K562 (cell line): ENCODE measurements at regions not wholly inside any gene's neighbourhood (a gene's known extent, or its start where the extent isn't known, plus 50 kb on each side); places are given as distances from the start of the nearest gene placed in this dataset.

Source experiments
- CBFB ChIP-seq: sonication (generic); formaldehyde crosslinking; IDR thresholded peaks from 2 replicates; pipeline ENCODE4 v1.4.0; 2020; ENCODE audit warnings: mild to moderate bottlenecking, missing genetic modification reagents
- HNRNPLL ChIP-seq: fragments of 200-400 bp; formaldehyde crosslinking; IDR thresholded peaks from 2 replicates; pipeline ENCODE4 v1.6.1; 2017; ENCODE audit warnings: low read length, low read depth, mild to moderate bottlenecking; ENCODE audit not compliant: poor library complexity, severe bottlenecking
- KDM1A ChIP-seq, 2 experiments: fragments of 450-650 bp; IDR thresholded peaks; 2 replicates each; pipeline ENCODE4 v1.6.1; 2016; ENCODE audit warnings: mild to moderate bottlenecking in 2 of 2
- MCM3 ChIP-seq: fragments of 450-650 bp; IDR thresholded peaks from 2 replicates; pipeline ENCODE4 v1.6.1; 2016
- NONO ChIP-seq, 2 experiments: fragments of 200-400 bp in 1 of 2; fragments of 450-650 bp in 1 of 2; formaldehyde crosslinking in 1 of 2; IDR thresholded peaks; 2 replicates each; pipeline ENCODE4 v1.6.1; 2017; ENCODE audit warnings: low read depth in 2 of 2, mild to moderate bottlenecking in 2 of 2, moderate library complexity in 2 of 2, low read length in 1 of 2
- RBM14 ChIP-seq: fragments of 200-400 bp; formaldehyde crosslinking; IDR thresholded peaks from 2 replicates; pipeline ENCODE4 v1.6.1; 2018; ENCODE audit warnings: low read depth, mild to moderate bottlenecking, low read length, moderate library complexity, borderline replicate concordance; ENCODE audit not compliant: insufficient read depth
- RFX1 ChIP-seq: fragments of 450-650 bp; IDR thresholded peaks from 2 replicates; pipeline ENCODE4 v1.6.1; 2016; ENCODE audit warnings: mild to moderate bottlenecking, moderate library complexity
- SIN3A ChIP-seq, 2 experiments: fragments of 150-350 bp in 1 of 2; IDR thresholded peaks; 2 replicates each; pipeline ENCODE4 v1.6.1; 2011 to 2016; ENCODE audit warnings: borderline replicate concordance in 2 of 2, low read depth in 2 of 2, low read length in 2 of 2, mild to moderate bottlenecking in 2 of 2, moderate library complexity in 2 of 2; ENCODE audit not compliant: control insufficient read depth in 1 of 2
- XRCC3 ChIP-seq: fragments of 450-650 bp; IDR thresholded peaks from 2 replicates; pipeline ENCODE4 v1.6.1; 2017; ENCODE audit warnings: mild to moderate bottlenecking, moderate library complexity
- XRCC5 ChIP-seq: fragments of 200-400 bp; formaldehyde crosslinking; IDR thresholded peaks from 2 replicates; pipeline ENCODE4 v1.6.1; 2017; ENCODE audit warnings: low read depth, mild to moderate bottlenecking, low read length
- ZNF830 ChIP-seq: fragments of 250-450 bp; sonication (Bioruptor Pico); IDR thresholded peaks from 2 replicates; pipeline ENCODE4 v1.5.0; 2021; ENCODE audit warnings: mild to moderate bottlenecking
- TF ChIP-seq, protein P1 (sequence below): fragments of 450-650 bp; formaldehyde crosslinking; IDR thresholded peaks from 2 replicates; pipeline ENCODE4 v1.4.0; 2020; ENCODE audit warnings: mild to moderate bottlenecking, mixed read lengths
- TF ChIP-seq, protein P2 (sequence below), 2 experiments: IDR thresholded peaks; 2 replicates each; pipeline ENCODE4 v1.6.1; 2011; ENCODE audit warnings: borderline replicate concordance in 1 of 2, control low read depth in 1 of 2, low read depth in 1 of 2, low read length in 1 of 2, mild to moderate bottlenecking in 1 of 2, mixed read lengths in 1 of 2, moderate library complexity in 1 of 2; ENCODE audit not compliant: insufficient read depth in 1 of 2, insufficient read length in 1 of 2, poor library complexity in 1 of 2, severe bottlenecking in 1 of 2; ENCODE audit errors: extremely low read depth in 1 of 2
- TF ChIP-seq, protein P3 (sequence below), 2 experiments: fragments of 450-650 bp in 1 of 2; sonication (generic) in 1 of 2; formaldehyde crosslinking in 1 of 2; IDR thresholded peaks in 1 of 2; conservative IDR thresholded peaks in 1 of 2; 2 replicates each; pipeline versions ENCODE4 v1.6.1 to v1.8.1; 2016 to 2023; ENCODE audit warnings: mild to moderate bottlenecking in 2 of 2, moderate library complexity in 2 of 2, inconsistent platforms in 1 of 2, missing genetic modification reagents in 1 of 2
- TF ChIP-seq, protein P4 (sequence below): sonication (generic); IDR thresholded peaks from 2 replicates; pipeline ENCODE4 v1.6.1; 2016
- TF ChIP-seq, protein P5 (sequence below): sonication (generic); formaldehyde crosslinking; IDR thresholded peaks from 2 replicates; pipeline ENCODE4 v1.8.0; 2023; ENCODE audit warnings: mild to moderate bottlenecking, missing genetic modification reagents

DNA sequence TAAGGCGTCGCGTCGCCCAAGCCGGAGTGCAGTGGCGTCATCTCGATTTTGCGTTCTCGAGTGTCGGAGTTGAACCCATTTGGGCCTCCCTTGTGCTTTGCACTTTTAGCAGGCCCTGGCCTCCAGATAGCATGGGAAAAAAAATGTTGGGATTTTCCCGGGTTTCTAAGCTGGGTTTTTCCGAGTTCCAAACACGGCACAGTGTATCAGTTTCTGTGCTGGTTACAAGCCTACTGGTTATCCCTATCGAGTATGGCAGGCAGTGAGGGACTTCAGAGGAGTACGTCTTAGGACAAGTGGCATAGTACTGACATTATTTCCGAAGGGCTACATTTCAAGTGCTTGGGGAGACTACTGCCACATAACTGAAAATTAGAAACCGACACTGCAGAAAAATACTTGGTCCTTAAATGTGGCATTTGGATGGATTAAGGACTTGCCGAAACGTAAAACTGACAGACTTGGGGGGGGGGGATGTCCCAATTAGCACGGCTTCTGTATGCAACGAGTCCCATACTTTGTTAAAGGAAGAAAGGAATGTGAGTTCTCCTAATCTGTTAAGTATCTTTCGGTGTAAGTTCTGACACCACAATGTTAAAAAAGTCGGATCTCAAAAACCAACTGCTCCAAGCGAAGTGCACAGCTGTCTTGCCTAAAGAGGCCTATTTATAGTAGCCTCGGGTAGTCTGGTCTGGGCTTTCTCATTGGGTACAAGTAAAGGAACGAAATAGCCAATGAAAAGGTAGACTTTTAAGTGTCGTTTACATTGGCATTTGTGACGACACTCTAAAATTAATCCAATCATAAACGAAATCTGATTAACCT is 70.2 kb downstream of the HFE start (continued):
- TF ChIP-seq XRCC5 (no peak), ZNF830 (CRISPR knock-in tag) (peak; percentile 98), HNRNPLL (no peak), SIN3A (IDR thresholded peaks at IDR 0.05; ENCODE audit: borderline replicate concordance in 2 of 2, control insufficient read depth in 1 of 2, low read depth in 2 of 2, low read length in 2 of 2) (peak; percentile 41 to 54; a peak in 3 of 4 replicates), MCM3 (no peak), NONO (IDR thresholded peaks at IDR 0.05; ENCODE audit: low read depth in 2 of 2, low read length in 1 of 2) (0 out of 4 replicates have a peak, but pooled peaks of 1 of the 2 experiments have one; percentile 31), RFX1 (0 out of 2 replicates have a peak, but pooled peaks have one; percentile 20), KDM1A (IDR thresholded peaks at IDR 0.05) (peak in 1 of 2 experiments; percentile 31; a peak in 1 of 4 replicates), CBFB (CRISPR knock-in tag) (no peak), RBM14 (no peak), XRCC3 (no peak)
- TF ChIP-seq, protein P1, sequence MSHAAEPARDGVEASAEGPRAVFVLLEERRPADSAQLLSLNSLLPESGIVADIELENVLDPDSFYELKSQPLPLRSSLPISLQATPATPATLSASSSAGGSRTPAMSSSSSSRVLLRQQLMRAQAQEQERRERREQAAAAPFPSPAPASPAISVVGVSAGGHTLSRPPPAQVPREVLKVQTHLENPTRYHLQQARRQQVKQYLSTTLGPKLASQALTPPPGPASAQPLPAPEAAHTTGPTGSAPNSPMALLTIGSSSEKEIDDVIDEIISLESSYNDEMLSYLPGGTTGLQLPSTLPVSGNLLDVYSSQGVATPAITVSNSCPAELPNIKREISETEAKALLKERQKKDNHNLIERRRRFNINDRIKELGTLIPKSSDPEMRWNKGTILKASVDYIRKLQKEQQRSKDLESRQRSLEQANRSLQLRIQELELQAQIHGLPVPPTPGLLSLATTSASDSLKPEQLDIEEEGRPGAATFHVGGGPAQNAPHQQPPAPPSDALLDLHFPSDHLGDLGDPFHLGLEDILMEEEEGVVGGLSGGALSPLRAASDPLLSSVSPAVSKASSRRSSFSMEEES (CRISPR knock-in tag): no peak; the same call in none of the 2 replicates
- TF ChIP-seq, protein P2, sequence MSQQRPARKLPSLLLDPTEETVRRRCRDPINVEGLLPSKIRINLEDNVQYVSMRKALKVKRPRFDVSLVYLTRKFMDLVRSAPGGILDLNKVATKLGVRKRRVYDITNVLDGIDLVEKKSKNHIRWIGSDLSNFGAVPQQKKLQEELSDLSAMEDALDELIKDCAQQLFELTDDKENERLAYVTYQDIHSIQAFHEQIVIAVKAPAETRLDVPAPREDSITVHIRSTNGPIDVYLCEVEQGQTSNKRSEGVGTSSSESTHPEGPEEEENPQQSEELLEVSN (IDR thresholded peaks at IDR 0.05; ENCODE audit: borderline replicate concordance in 1 of 2, extremely low read depth in 1 of 2, insufficient read depth in 1 of 2, insufficient read length in 1 of 2, low read depth in 1 of 2, low read length in 1 of 2, poor library complexity in 1 of 2, severe bottlenecking in 1 of 2): peak in 1 of 2 experiments; percentile 61
- TF ChIP-seq, protein P3, sequence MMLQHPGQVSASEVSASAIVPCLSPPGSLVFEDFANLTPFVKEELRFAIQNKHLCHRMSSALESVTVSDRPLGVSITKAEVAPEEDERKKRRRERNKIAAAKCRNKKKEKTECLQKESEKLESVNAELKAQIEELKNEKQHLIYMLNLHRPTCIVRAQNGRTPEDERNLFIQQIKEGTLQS (IDR thresholded peaks at IDR 0.05): peak; percentile 36; the same call in 1 of the 2 replicates
- TF ChIP-seq, protein P3 (CRISPR knock-in tag; conservative IDR thresholded peaks at IDR 0.05): no peak; the same call in 1 of the 2 replicates
- TF ChIP-seq, protein P4, sequence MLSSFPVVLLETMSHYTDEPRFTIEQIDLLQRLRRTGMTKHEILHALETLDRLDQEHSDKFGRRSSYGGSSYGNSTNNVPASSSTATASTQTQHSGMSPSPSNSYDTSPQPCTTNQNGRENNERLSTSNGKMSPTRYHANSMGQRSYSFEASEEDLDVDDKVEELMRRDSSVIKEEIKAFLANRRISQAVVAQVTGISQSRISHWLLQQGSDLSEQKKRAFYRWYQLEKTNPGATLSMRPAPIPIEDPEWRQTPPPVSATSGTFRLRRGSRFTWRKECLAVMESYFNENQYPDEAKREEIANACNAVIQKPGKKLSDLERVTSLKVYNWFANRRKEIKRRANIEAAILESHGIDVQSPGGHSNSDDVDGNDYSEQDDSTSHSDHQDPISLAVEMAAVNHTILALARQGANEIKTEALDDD: peak; percentile 65
- TF ChIP-seq, protein P5, sequence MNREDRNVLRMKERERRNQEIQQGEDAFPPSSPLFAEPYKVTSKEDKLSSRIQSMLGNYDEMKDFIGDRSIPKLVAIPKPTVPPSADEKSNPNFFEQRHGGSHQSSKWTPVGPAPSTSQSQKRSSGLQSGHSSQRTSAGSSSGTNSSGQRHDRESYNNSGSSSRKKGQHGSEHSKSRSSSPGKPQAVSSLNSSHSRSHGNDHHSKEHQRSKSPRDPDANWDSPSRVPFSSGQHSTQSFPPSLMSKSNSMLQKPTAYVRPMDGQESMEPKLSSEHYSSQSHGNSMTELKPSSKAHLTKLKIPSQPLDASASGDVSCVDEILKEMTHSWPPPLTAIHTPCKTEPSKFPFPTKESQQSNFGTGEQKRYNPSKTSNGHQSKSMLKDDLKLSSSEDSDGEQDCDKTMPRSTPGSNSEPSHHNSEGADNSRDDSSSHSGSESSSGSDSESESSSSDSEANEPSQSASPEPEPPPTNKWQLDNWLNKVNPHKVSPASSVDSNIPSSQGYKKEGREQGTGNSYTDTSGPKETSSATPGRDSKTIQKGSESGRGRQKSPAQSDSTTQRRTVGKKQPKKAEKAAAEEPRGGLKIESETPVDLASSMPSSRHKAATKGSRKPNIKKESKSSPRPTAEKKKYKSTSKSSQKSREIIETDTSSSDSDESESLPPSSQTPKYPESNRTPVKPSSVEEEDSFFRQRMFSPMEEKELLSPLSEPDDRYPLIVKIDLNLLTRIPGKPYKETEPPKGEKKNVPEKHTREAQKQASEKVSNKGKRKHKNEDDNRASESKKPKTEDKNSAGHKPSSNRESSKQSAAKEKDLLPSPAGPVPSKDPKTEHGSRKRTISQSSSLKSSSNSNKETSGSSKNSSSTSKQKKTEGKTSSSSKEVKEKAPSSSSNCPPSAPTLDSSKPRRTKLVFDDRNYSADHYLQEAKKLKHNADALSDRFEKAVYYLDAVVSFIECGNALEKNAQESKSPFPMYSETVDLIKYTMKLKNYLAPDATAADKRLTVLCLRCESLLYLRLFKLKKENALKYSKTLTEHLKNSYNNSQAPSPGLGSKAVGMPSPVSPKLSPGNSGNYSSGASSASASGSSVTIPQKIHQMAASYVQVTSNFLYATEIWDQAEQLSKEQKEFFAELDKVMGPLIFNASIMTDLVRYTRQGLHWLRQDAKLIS (CRISPR knock-in tag): peak; percentile 96
